NCI-H146 treated with DMSO at 0.1 percent for 48 hours (cell line): ENCODE measurements at regions not wholly inside any gene's neighbourhood (a gene's known extent, or its start where the extent isn't known, plus 50 kb on each side); places are given as distances from the start of the nearest gene placed in this dataset.
"Not testable (repeated sequence)": the region's sequence is repeated elsewhere in the genome, so short reads cannot be mapped to it uniquely, and the experiment has no call there.

Experiments
- DNase-seq: peaks from one replicate; lab custom pipeline; 2025; ENCODE audit not compliant: unreplicated experiment; lab: John Stamatoyannopoulos, UW

GRCh38 chr1:83520797-83521196, 478.1 kb downstream of the TTLL7 start:
- DNase-seq: no peak

DNA sequence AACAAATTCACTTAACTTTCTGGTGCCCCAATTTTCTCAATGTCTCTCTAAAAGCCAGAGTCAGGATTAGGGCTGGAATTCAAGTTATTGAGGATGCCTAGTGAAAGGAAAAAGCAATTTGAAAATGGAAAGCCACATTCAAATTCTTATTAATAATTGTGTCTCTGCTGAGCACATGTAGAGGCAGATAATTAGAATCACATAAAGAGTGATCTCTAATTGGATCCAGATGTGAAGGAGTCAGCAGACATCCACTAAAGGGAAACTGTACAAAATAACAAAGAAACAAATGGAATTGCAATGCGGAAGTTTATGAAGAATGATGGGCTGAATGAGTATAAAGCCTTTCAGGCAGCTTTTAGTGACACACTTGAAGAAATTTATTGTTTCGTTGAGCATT, 482.6 kb downstream of the TTLL7 start:
- DNase-seq: no peak

- DNase-seq: no peak
Measured at GRCh38 chr1:83515578-83516154, 483.3 kb downstream of the TTLL7 start.

DNA sequence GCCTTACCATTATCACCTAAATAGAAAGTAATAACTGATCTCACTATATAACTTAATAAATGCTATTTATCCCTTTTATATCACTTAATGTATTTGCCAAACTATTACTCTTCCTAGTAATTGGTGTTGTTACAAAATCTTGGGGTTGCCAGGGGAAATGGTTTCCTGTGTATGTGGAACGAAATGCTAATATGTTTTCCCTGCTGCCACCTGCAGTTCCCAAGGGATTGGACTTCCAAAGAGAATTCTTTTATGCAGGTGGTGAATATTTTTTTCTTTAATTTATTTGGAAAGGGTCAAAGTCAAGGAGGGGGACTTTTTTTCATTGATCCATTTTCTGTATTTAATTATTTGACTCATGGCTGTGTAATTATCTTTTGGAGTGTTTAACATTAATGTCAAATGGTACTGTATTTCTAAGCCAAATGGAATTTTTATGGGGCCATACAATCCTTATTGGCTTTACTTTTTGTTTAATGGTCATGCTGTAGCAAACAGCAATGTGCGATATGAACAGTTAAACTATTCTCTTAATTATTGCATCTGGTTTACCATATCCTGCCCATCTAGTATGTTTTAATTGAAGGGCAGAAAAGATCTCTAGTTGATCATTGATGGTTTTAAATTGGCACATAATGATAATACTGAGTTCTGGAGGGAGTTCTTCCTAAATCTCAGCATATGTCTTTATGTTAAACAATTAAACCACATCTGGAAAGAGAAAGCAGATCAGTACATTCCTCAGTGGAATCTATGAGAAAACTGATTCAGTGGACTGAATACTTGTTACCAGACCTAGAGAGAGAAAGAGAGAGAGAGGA, 486.3 kb downstream of the TTLL7 start:
- DNase-seq: peak; percentile 39

- no peak for DNase-seq
Measured at GRCh38 chr1:83511146-83511726, 487.7 kb downstream of the TTLL7 start.

- DNase-seq: no peak
Measured at GRCh38 chr1:83509301-83509781, 489.6 kb downstream of the TTLL7 start.

GRCh38 chr1:83508485-83509151, 490.3 kb downstream of the TTLL7 start:
- no peak for DNase-seq

DNA sequence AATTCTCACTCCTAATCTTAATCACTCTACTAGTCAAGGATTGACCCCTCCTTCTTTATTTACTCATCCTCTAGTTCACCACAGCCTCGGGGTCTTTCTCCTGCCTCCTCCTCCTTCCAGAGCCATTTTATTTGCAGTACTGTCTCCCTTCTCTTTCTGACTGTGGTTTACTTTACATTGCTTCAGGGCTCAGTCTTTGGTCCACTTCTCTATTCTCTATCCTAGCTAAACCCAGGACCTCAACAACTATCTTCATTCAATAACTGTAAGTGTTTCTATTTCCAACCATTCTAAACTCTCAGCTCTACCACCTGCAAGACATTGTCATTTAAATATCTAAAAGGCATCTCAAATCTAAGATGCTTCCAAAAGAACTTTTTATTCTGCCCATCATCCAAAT, 493.8 kb downstream of the TTLL7 start:
- DNase-seq: no peak

DNA sequence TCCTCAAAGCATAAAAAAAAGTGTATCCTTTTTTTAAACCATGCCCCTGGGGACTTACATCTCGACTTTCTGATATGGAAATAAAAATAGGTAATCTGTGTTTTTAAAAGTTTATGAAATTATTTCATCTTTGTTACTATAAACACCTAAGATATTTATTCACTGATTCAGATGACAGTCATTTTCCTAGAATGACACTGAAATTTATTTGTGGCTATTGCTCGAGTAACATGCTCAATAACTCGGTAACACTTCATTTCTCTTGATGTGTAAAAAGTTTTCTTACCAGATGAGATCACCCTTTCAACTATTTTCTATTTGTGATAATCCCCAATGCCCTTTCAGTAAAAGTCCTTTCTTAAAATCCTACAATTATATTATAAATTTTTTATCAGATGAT, 495.8 kb downstream of the TTLL7 start:
- no peak for DNase-seq

DNA sequence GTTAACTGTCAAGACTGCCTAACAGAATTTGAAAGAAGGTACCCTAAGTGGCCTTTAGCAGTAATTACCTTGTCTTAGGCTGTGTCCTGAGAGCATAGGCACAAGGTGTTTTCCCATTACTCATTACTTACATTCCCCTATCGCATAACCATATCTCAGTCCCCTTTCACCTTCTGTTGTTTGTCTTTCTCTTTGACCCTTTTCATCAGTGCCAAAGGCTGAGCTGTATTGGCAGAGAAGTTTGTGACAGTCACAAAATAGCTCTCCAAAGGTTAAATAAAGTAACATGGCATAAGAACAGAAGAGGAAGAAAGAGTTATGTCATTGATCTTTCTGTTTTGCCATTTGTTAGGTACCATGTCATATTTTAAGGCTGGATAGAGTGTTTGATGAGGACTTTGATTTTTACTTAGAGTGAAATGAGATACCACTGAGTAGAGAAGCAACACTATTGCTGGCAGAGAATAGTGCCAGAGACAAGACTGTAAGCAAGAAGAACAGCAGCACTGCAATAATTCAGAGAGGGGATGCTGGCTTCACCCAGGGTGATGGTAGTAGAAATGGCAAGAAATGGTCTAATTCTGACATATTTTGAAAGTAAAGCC, 497.8 kb downstream of the TTLL7 start:
- DNase-seq: no peak

DNA sequence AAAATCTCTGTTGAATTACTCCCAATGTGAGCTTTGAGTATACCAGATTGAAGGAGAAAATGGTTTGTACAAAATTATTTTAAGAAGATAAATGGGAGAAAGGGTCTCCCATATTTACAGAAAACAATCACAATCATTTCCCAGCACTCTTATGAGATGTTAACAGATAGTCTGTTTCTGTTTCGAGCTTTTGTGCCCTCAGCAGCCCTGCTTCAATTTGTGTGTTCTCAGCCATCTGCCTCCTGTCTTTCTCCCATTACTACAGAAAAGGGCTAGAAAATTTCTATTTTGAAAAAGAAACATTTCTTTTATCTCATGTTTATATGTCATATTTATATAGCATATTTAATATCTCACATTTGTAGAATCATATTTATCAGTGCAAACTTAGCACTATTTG, 498.4 kb downstream of the TTLL7 start:
- DNase-seq: no peak

GRCh38 chr1:83499998-83500397, 498.9 kb downstream of the TTLL7 start:
- DNase-seq: no peak

DNA sequence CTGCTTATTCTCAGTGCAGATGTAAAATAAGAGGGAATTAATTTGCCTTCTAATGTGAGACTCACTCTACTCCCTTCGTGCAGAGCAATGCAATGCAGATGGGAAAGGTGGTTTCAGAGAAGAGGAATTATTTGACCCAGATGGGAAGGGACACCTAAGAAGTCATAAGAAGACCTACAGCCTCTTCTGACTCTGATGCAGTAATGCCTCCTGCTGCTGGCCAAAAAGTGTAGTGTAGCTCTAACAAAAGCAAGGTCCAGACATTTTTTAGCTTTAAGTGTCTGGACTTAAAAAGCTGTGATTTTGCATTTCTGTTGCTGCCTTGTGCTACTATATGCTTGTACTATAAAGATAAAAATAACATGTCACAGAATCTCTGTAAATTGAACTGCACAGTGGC, 501.4 kb downstream of the TTLL7 start:
- DNase-seq: no peak

DNA sequence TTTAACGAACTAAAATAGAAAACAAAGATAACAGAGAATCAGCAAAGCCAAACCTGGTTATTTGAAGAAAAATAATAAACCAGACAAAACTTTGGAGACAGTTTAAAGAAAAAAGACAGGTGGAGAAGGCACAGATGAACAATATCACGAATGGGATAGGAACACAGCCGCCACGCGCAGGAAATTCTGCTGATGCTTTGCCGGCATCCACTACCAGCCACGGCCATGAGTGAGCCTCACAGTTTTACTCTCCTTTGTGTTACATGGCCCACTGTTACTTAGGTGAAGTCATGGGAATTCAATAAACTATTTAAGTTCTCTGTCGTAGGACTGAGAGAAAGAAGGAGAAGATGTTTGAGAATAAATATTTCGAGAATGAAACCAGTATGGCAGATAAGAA, 503.4 kb downstream of the TTLL7 start:
- no peak for DNase-seq

- DNase-seq: no peak
Measured at GRCh38 chr1:83493633-83494032, 505.3 kb downstream of the TTLL7 start.

DNA sequence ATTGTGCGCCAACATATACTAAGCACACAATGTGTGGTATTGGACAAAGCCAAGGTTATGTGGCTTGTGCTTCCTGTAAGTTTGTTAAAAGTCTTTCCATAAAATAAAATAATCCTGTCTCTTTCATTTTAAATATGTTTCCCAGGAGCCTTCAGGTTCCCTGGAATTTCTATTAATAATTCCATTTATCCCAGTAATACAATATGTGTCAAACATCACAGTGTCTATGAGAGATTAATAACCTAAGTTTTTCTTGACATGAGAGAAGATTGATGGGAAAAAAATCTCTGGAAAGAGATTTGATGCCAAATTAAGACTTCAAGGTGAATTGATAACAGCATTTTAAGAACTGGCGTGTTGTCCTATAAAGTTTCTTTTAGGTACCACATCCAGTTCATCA, 507.0 kb downstream of the TTLL7 start:
- DNase-seq: no peak

DNA sequence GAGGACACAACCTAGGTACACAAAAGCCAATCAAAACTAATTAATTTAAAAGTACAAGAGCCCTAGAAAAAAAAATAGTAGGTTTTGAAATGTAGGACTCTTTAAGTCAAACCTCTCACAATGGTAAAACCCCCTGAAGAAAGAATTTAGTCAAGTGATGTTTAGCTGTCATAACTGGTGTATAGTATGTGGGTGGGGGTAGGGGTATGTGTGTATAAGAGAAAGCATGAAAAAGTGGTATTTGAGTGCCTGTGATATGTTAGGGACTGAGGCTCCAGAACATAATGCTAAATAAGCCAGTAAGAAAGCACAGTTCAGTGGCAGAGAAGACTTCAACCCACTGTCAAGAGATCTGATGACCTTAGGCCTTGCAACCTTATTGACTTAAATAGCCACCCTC, 507.9 kb downstream of the TTLL7 start:
- DNase-seq: no peak

DNA sequence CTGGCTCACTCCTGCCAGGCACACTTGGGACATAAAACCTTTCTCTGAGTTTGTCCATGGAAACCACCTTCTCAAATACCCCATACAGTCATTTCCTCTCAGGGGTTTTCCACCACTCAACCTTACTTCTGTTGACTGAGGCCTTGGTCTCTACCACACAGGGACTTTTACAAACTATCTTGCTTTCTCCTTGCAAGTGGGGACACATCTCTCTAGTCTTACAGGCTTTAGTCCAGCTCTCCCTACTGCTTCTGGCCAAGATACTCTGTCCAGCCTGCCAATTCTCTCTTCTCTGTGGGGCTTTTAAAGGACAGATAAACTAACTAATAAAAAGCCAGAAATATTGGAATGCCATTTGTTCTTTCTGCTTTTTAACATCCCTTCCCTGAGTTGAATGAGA, 510.8 kb downstream of the TTLL7 start:
- DNase-seq: not testable (repeated sequence)

DNA sequence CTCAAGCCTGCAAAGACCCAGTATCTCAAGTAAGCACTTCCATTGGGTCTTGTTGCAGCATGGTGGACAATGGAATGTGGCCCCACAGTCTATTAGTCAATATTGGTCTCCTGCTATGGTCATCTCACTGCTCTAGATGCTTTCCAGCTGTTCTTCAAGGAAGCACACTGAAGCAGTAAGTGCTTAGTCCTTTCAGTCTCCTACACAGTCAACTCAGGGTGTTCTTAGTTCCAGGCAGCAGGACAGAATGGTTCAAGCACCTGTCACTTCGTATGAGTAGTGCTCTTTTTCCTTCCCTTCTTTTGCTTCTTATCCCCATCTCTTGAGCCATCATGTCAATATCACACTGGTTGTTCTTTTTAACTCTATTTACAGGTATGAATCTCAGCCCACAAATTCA, 511.5 kb downstream of the TTLL7 start:
- DNase-seq: not testable (repeated sequence)

DNA sequence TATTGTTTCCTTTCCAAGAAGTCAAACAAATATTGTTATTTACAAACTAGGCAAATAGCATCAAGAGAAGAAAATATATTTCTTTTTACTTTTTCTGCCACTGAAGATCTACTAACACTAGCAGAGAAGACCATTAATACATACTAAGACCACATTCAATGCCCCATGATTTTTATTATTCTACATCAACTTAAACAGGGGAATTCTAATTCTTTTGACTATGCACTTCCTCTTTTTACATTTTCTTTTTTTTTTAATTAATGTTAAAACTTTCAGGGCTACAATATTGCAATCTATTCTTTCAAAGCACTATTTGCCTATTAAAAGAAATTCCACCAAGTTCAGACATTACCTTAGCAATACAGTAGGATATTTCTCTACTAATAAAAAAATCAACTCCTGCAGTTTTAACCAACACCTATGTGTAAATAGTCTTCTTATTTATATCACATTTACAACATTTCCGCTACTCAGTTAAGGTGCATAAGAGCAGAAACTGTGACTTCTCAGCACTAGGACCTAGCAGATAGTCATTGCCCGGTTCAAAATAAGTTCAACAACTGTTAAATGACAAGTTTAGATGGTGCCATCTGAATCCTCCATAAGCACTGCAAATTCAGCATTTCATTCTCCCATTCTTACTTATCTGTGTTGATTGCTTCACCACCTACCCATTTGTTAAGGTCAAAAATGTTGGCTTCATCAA, 513.5 kb downstream of the TTLL7 start:
- DNase-seq: not testable (repeated sequence)

- DNase-seq: not testable (repeated sequence)
Measured at GRCh38 chr1:83481284-83481683, 517.6 kb downstream of the TTLL7 start.
